CD4-positive, alpha-beta T cell treated with Interleukin-10 for 1 hour (primary cell): ENCODE measurements at regions not wholly inside any gene's neighbourhood (a gene's known extent, or its start where the extent isn't known, plus 50 kb on each side); places are given as distances from the start of the nearest gene placed in this dataset.

Experiments
- DNase-seq: peaks from one replicate; pipeline ENCODE4 v3.0.0-alpha.2; 2020

- no peak for DNase-seq
These were observed 1201.3 kb downstream of the EFNB2 start for GRCh38 chr13:105334211-105334610.

- no peak for DNase-seq
These were observed 1202.0 kb downstream of the EFNB2 start for GRCh38 chr13:105333416-105333815.

GRCh38 chr13:105329359-105329758 lies 1206.1 kb downstream of the EFNB2 start:
- DNase-seq, result no peak

GRCh38 chr13:105328212-105328611 lies 1207.2 kb downstream of the EFNB2 start:
- DNase-seq, result no peak

GRCh38 chr13:105327581-105328126 lies 1207.8 kb downstream of the EFNB2 start:
- no peak for DNase-seq

GRCh38 chr13:105319875-105320274 lies 1215.6 kb downstream of the EFNB2 start:
- no peak for DNase-seq

GRCh38 chr13:105316731-105317130 lies 1218.7 kb downstream of the EFNB2 start:
- no peak for DNase-seq

- DNase-seq, result no peak
These were observed 1222.6 kb downstream of the EFNB2 start for GRCh38 chr13:105312906-105313305.

- DNase-seq, result no peak
These were observed 1224.4 kb downstream of the EFNB2 start for GRCh38 chr13:105311094-105311493.

- DNase-seq, result no peak
These were observed 1227.7 kb downstream of the EFNB2 start for GRCh38 chr13:105307776-105308175.

GRCh38 chr13:105297839-105298238 lies 1237.6 kb downstream of the EFNB2 start:
- no peak for DNase-seq

- DNase-seq, result no peak
These were observed 1243.5 kb downstream of the EFNB2 start for GRCh38 chr13:105291987-105292386.

GRCh38 chr13:105290596-105290995 lies 1244.9 kb downstream of the EFNB2 start:
- no peak for DNase-seq

GRCh38 chr13:105285526-105285925 lies 1249.9 kb downstream of the EFNB2 start:
- DNase-seq, result no peak

- no peak for DNase-seq
These were observed 1252.8 kb downstream of the EFNB2 start for GRCh38 chr13:105282406-105283285.

- no peak for DNase-seq
These were observed 1256.5 kb downstream of the EFNB2 start for GRCh38 chr13:105278943-105279381.

GRCh38 chr13:105276571-105276970 lies 1258.9 kb downstream of the EFNB2 start:
- no peak for DNase-seq

- DNase-seq, result no peak
These were observed 1261.7 kb downstream of the EFNB2 start for GRCh38 chr13:105273665-105274222.

- DNase-seq, result no peak
These were observed 1262.5 kb downstream of the EFNB2 start for GRCh38 chr13:105272660-105273631.

- no peak for DNase-seq
These were observed 1268.8 kb downstream of the EFNB2 start for GRCh38 chr13:105266615-105267014.

- no peak for DNase-seq
These were observed 1272.9 kb downstream of the EFNB2 start for GRCh38 chr13:105262579-105262978.

- DNase-seq, result no peak
These were observed 1276.0 kb downstream of the EFNB2 start for GRCh38 chr13:105259426-105259825.

GRCh38 chr13:105255472-105255871 lies 1280.0 kb downstream of the EFNB2 start:
- DNase-seq, result no peak
